PC-3 (cell line): ENCODE measurements at regions not wholly inside any gene's neighbourhood (a gene's known extent, or its start where the extent isn't known, plus 50 kb on each side); places are given as distances from the start of the nearest gene placed in this dataset.

ENCODE experiments used
- ATAC-seq: fragments of 200-7000 bp; cut with Tn5 transposase; 2 replicates; pipeline ENCODE4 v1.9.1; 2020; ENCODE audit warnings: mild to moderate bottlenecking, moderate library complexity
- BruUV-seq: library from RNA; stranded (reverse); fragments of 400-500 nt; replicated peaks from 2 replicates; lab custom pipeline; 2021; lab: Mats Ljungman, UMichigan
- CTCF ChIA-PET: fragments of 300-600 bp; sonication (Branson Sonifier 250); formaldehyde crosslinking; loops from one replicate; lab custom pipeline; 2022; ENCODE audit warnings: antibody characterized with exemption; lab: Charles Lee
- POLR2A ChIA-PET: fragments of 300-600 bp; sonication (Branson Sonifier 250); formaldehyde crosslinking; loops from one replicate; lab custom pipeline; 2022; ENCODE audit warnings: antibody characterized with exemption; ENCODE audit not compliant: unreplicated experiment; lab: Charles Lee
- DNase-seq: peaks from one replicate; pipeline ENCODE4 v3.0.0-alpha.2; 2015
- H2AFZ ChIP-seq: fragments of 300-600 bp; sonication (generic); 2 replicates; pipeline ENCODE4 v1.6.0; 2016; ENCODE audit warnings: antibody characterized with exemption, low read length
- H3F3A ChIP-seq: fragments of 300-600 bp; sonication (generic); one replicate; pipeline ENCODE4 v1.6.0; 2017; ENCODE audit warnings: antibody characterized with exemption, low read length, control low read depth, mild to moderate bottlenecking; ENCODE audit not compliant: unreplicated experiment
- H3K27ac ChIP-seq: fragments of 300-600 bp; sonication (generic); 2 replicates; pipeline ENCODE4 v1.5.1; 2016; ENCODE audit warnings: mild to moderate bottlenecking, low read length
- H3K27me3 ChIP-seq: fragments of 300-600 bp; sonication (generic); 2 replicates; pipeline ENCODE4 v1.6.1; 2016; ENCODE audit warnings: low read length, mixed read lengths
- H3K36me3 ChIP-seq: fragments of 300-600 bp; sonication (generic); 2 replicates; pipeline ENCODE4 v1.6.1; 2016; ENCODE audit warnings: low read depth, mixed run types, low read length, mixed read lengths
- H3K4me1 ChIP-seq: fragments of 300-600 bp; sonication (generic); 2 replicates; pipeline ENCODE4 v1.5.1; 2016; ENCODE audit warnings: low read length; ENCODE audit not compliant: insufficient read depth
- H3K4me2 ChIP-seq: fragments of 300-600 bp; sonication (generic); 2 replicates; pipeline ENCODE4 v1.6.0; 2016; ENCODE audit warnings: low read length
- H3K4me3 ChIP-seq: fragments of 300-600 bp; sonication (generic); 2 replicates; pipeline ENCODE4 v1.5.1; 2016; ENCODE audit warnings: mild to moderate bottlenecking, low read length, mixed read lengths
- H3K79me2 ChIP-seq: fragments of 300-600 bp; sonication (generic); 2 replicates; pipeline ENCODE4 v1.6.1; 2017; ENCODE audit warnings: low read length, mixed read lengths
- H3K9ac ChIP-seq: fragments of 300-600 bp; sonication (generic); 2 replicates; pipeline ENCODE4 v1.6.0; 2016; ENCODE audit warnings: mild to moderate bottlenecking, low read length
- H3K9me2 ChIP-seq: fragments of 300-600 bp; sonication (generic); replicated peaks from 2 replicates; pipeline ENCODE4 v1.6.1; 2016; ENCODE audit warnings: mixed run types, low read length, mixed read lengths
- H3K9me3 ChIP-seq: fragments of 300-600 bp; sonication (generic); 2 replicates; pipeline ENCODE4 v1.6.1; 2016; ENCODE audit warnings: low read length, mixed read lengths
- H4K20me1 ChIP-seq: fragments of 300-600 bp; sonication (generic); 2 replicates; pipeline ENCODE4 v1.6.1; 2016; ENCODE audit warnings: low read length, mixed read lengths
- CTCF ChIP-seq: fragments of 300-600 bp; sonication (generic); conservative IDR thresholded peaks from 2 replicates; pipeline ENCODE4 v1.5.1; 2017; ENCODE audit warnings: antibody characterized with exemption, low read depth, mild to moderate bottlenecking, low read length
- EZH2 ChIP-seq: fragments of 300-600 bp; sonication (generic); IDR thresholded peaks from one replicate; pipeline ENCODE4 v1.6.1; 2017; ENCODE audit warnings: antibody characterized with exemption, mild to moderate bottlenecking, low read length; ENCODE audit not compliant: unreplicated experiment
- EZH2phosphoT487 ChIP-seq: fragments of 300-600 bp; sonication (generic); IDR thresholded peaks from 2 replicates; pipeline ENCODE4 v1.6.1; 2018; ENCODE audit warnings: mild to moderate bottlenecking, antibody characterized with exemption, low read length, borderline replicate concordance
- intact Hi-C: fragments of 100-400 bp; cut with micrococcal nuclease; formaldehyde crosslinking; loops from 2 replicates; pipeline ENCODE4 v1.9.0; 2023

GRCh38 chr6:120392941-120393340 lies 941.3 kb downstream of the TBC1D32 start:
- TF ChIP-seq EZH2 (no peak), CTCF (no peak), EZH2phosphoT487 (no peak)
- Histone ChIP-seq H3K9ac (no peak overlapping the region), H3K9me2 (no peaks in the 10 kb centered on the region), H2AFZ (no peak overlapping the region), H3K27me3 (no peaks in the 10 kb centered on the region), H3K4me3 (no peak overlapping the region), H3F3A (no peaks in the 10 kb centered on the region), H3K4me1 (no peaks in the 10 kb centered on the region), H3K27ac (no peak overlapping the region), H3K36me3 (no peaks in the 10 kb centered on the region), H3K4me2 (no peak overlapping the region), H3K9me3 (no peaks in the 10 kb centered on the region), H4K20me1 (no peaks in the 10 kb centered on the region), H3K79me2 (no peaks in the 10 kb centered on the region)
- ATAC-seq (no peak), DNase-seq (no peak)
- BruUV-seq: no TSS peak
- POLR2A ChIA-PET: no interaction called here
- intact Hi-C loops: no loop called here
- CTCF ChIA-PET: no interaction called here

- Histone ChIP-seq H3K4me1 (no peaks in the 10 kb centered on the region), H3K4me3 (no peak overlapping the region), H3K9me2 (no peaks in the 10 kb centered on the region), H3K27ac (no peak overlapping the region), H3K9ac (no peak overlapping the region), H3K36me3 (no peaks in the 10 kb centered on the region), H3F3A (no peaks in the 10 kb centered on the region), H3K79me2 (no peaks in the 10 kb centered on the region), H3K9me3 (no peaks in the 10 kb centered on the region), H3K27me3 (no peaks in the 10 kb centered on the region), H2AFZ (no peak overlapping the region), H3K4me2 (no peak overlapping the region), H4K20me1 (no peaks in the 10 kb centered on the region)
- peak; percentile 32 for DNase-seq
- TF ChIP-seq CTCF (no peak), EZH2phosphoT487 (no peak), EZH2 (no peak)
- CTCF ChIA-PET: no interaction called here
- ATAC-seq: no peak
- no TSS peak for BruUV-seq
- POLR2A ChIA-PET: interaction anchor here (0.7 kb wide), 1 partner anchor 950 kb away, joined by 5 read pairs; the partner anchor contains the start of gene TBC1D32
- intact Hi-C loops: no loop called here
Measured at GRCh38 chr6:120384671-120385070, 949.6 kb downstream of the TBC1D32 start.

- H3K36me3 ChIP-seq: no peaks in the 10 kb centered on the region; the same call in 1 of the 2 replicates
- no peaks in the 10 kb centered on the region for H3K4me1 ChIP-seq
- no peak overlapping the region for H2AFZ ChIP-seq
- H3K4me2 ChIP-seq: no peak overlapping the region
- no peaks in the 10 kb centered on the region for H3K79me2 ChIP-seq
- H3K9me3 ChIP-seq: no peaks in the 10 kb centered on the region
- no peaks in the 10 kb centered on the region for H3K27me3 ChIP-seq
- no peak overlapping the region for H3K4me3 ChIP-seq
- no peak overlapping the region for H3K9ac ChIP-seq
- POLR2A ChIA-PET: no interaction called here
- BruUV-seq: no TSS peak
- TF ChIP-seq EZH2 (no peak), EZH2phosphoT487 (no peak), CTCF (no peak)
- H3K27ac ChIP-seq: no peak overlapping the region
- H3F3A ChIP-seq: no peaks in the 10 kb centered on the region
- H3K9me2 ChIP-seq: no peaks in the 10 kb centered on the region
- CTCF ChIA-PET: no interaction called here
- DNase-seq: no peak
- ATAC-seq: no peak
- no peaks in the 10 kb centered on the region for H4K20me1 ChIP-seq
- intact Hi-C loops: no loop called here
Measured at GRCh38 chr6:120383681-120384080, 950.6 kb downstream of the TBC1D32 start.
